Left colon (tissue), 2 donors: ENCODE measurements at regions not wholly inside any gene's neighbourhood (a gene's known extent, or its start where the extent isn't known, plus 50 kb on each side); places are given as distances from the start of the nearest gene placed in this dataset.
A peak's percentile ranks its signal among the peaks of the same experiment; 100 is the strongest.

Source experiments
- ATAC-seq: fragments of 200-7000 bp; cut with Tn5 transposase; one replicate; pipeline ENCODE4 v1.9.1; 2020; ENCODE audit warnings: mild to moderate bottlenecking, moderate library complexity
- DNase-seq, 2 donors: peaks; one replicate each; pipeline ENCODE4 v3.0.0-alpha.2; 2020
- intact Hi-C, 2 donors: fragments of 100-400 bp; cut with DNase I in 1 of 2; cut with micrococcal nuclease in 1 of 2; formaldehyde crosslinking; loops; one replicate each; pipeline versions ENCODE4 v1.11.2 to v1.14.0; 2022; cut with DNase I, micrococcal nuclease
- donor health status: DM: no; HTN: no; CAD: no.
- donor health status: DM: yes; HTN: yes; CAD: no.

GRCh38 chr1:112298558-112298957 lies 97.5 kb upstream of the CTTNBP2NL start:
- DNase-seq (peak in 1 of 2 donors; percentile 70), ATAC-seq (peak; percentile 40)
- intact Hi-C loops: no loop called here

- ATAC-seq (no peak), DNase-seq (no peak)
- intact Hi-C loops: no loop called here
Measured at GRCh38 chr1:112304126-112304525, 91.9 kb upstream of the CTTNBP2NL start.

DNA sequence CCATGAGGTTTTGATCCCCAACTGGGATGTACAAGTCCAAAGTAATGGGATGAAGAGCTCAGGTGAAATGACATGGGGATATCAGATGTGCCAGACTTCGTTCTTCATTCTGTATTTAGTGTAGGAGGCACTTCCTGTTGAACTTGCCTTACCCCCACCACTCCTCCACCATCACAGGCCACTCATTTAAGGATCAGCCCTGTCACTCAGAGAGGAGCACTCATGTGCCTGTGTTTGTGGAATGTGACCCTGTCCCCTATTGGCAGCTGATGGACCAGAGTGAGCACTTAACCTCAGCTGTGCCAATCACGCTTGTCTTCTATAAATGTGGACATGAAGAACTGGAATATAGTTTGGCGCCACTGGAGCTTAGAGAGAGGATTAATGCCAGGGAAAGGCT lies 91.4 kb upstream of the CTTNBP2NL start:
- no peak for ATAC-seq
- no peak for DNase-seq
- intact Hi-C loops: no loop called here

- DNase-seq (no peak), ATAC-seq (no peak)
- intact Hi-C loops: no loop called here
Measured at GRCh38 chr1:112307930-112308591, 88.0 kb upstream of the CTTNBP2NL start.

GRCh38 chr1:112308716-112309115 lies 87.3 kb upstream of the CTTNBP2NL start:
- intact Hi-C loops: no loop called here
- no peak for ATAC-seq
- no peak for DNase-seq

GRCh38 chr1:112309499-112309898 lies 86.5 kb upstream of the CTTNBP2NL start:
- ATAC-seq (no peak), DNase-seq (no peak)
- intact Hi-C loops: no loop called here

GRCh38 chr1:112312315-112312714 lies 83.7 kb upstream of the CTTNBP2NL start:
- intact Hi-C loops: no loop called here
- DNase-seq (no peak), ATAC-seq (no peak)

DNA sequence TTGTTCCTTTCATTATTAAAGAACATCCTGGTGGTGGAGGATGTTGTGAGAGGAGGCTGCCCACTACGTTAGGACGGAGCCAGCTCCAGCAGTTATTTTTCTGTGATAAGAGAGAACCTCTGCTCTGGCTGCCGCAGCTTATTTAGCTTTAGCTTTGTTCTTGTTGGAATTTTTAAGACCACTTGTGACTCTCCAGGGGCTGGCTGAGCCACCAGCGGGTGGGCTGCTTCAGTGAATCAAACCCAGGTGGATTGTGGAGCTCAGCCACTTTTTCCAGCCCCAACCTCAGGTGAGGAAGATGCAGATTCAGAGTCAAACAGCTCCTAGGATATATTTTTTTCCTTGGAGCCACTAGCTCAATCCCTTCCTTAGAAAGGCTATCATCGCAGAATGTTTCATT lies 83.1 kb upstream of the CTTNBP2NL start:
- intact Hi-C loops: no loop called here
- DNase-seq (no peak), ATAC-seq (no peak)

DNA sequence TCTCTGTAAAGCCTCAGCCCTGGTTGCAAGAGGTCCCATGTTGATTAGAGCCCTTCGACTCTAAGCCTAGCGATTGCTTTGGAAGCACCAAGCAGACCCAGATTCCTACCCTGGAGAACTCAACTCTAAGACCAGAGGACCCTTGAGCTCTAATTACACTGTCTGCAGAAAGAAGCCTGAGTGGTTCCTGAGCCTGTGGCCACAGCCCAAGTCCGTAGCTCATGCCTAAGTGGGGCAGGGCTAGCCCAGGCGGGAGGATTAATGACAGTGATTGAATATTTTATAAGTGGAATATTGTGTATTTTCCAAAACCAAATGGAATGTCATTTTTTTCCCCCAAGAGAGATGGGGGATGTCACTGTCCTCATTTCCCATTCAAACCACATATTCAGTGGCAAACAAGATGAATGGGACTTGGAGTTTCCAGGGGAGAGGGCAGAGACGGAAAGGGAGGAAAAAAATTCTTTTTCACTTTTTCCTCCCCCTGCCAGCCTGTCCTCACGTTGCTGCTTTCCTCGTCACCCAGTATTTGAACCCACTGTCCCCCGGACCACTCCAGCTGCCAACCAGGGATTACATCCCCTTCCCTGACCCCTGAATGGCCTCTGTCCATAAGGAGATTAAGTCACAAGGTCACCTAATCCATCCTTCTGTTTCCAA lies 79.6 kb upstream of the CTTNBP2NL start:
- intact Hi-C loops: no loop called here
- DNase-seq (no peak), ATAC-seq (no peak)

- ATAC-seq (no peak), DNase-seq (no peak)
- intact Hi-C loops: no loop called here
Measured at GRCh38 chr1:112317140-112317539, 78.9 kb upstream of the CTTNBP2NL start.

- no peak for DNase-seq
- intact Hi-C loops: no loop called here
- no peak for ATAC-seq
Measured at GRCh38 chr1:112317611-112318062, 78.4 kb upstream of the CTTNBP2NL start.

GRCh38 chr1:112318263-112318662 lies 77.8 kb upstream of the CTTNBP2NL start:
- DNase-seq: no peak
- intact Hi-C loops: no loop called here
- no peak for ATAC-seq

DNA sequence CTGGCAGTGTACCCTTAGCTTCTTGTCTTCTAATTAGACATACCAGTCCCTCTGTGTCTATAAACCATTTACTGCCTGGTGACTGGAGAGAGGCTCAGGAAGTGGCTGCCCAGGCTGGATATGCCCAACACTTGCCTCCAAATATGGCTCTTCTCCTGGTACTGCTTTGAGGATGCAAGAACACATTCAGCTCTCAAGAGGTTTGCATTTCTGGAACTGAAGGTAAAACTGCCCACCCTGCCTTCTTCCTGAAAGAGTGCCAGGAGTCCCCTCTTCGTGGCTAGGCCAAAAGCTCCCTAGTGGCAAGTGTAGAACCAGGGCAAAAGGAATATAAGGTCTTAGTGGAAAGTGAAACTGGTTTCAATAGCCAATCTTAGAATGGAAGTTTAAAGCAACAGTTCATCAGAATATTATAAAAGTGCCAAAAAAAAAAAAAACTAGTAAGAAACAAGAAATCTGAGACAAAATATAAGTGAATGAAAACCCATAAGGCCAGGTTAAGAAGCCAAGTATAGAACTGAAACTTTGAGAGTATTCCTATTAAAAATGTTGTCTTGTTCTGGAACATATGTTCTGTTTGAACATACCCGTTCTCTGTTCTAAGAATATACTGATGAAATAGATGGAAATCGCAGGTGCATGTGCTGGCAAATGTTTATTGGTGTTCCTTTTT lies 77.2 kb upstream of the CTTNBP2NL start:
- DNase-seq (no peak), ATAC-seq (no peak)
- intact Hi-C loops: no loop called here

- no peak for DNase-seq
- intact Hi-C loops: no loop called here
- no peak for ATAC-seq
Measured at GRCh38 chr1:112319371-112320040, 76.5 kb upstream of the CTTNBP2NL start.

DNA sequence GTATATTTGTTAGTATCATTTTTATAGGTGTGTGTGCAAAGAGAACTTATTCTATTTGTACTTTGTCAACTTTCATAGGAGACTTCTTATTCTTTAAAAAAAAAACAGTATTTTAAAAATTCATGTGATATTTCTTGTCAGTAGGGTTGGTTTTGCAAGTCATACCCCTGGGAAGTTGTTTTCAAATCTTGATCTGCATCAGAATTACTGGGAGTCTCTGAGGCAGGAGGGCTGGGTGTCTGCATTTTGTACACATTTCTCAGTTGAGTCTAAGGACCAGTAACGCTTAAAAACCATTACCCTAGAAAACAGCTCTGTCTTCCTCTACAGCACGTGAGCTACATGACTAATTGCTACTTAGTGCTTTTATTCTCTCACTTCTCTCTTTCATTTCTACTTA lies 76.0 kb upstream of the CTTNBP2NL start:
- ATAC-seq (no peak), DNase-seq (no peak)
- intact Hi-C loops: no loop called here

GRCh38 chr1:112322018-112322417 lies 74.0 kb upstream of the CTTNBP2NL start:
- intact Hi-C loops: no loop called here
- DNase-seq (no peak), ATAC-seq (no peak)

DNA sequence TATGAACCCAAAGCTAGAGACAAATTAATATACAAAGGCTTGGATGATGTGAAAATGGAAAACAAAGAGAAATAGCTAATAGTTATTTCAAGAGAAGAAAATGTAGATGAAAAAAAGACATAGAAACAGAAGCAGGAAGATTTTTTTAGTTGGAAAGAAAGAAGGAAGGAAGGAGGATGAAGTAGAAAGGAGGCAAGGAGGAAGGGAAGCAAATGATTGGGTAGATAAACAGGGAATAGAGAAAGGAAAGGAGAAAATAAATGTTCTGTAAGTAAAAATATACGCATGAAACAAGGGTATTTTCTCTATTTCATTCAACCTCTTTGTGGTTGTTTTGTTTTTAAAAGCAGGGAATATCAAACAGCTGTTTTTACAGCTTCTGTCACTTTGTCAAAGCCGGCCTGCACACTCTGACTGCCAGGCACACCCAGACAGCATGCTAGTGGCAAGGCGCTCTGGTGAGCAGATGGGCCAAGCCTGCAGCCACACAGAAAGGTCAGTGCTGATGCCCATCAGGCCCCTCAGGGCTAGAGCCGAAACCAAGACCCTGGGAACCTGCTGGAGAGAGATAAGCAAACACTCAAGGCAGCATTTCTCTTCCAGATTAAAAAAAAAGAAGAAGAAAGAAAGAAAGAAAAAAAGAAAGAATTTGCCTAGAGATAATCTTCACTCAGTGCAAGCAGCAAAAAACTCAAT lies 72.9 kb upstream of the CTTNBP2NL start:
- ATAC-seq: no peak
- no peak for DNase-seq
- intact Hi-C loops: no loop called here

DNA sequence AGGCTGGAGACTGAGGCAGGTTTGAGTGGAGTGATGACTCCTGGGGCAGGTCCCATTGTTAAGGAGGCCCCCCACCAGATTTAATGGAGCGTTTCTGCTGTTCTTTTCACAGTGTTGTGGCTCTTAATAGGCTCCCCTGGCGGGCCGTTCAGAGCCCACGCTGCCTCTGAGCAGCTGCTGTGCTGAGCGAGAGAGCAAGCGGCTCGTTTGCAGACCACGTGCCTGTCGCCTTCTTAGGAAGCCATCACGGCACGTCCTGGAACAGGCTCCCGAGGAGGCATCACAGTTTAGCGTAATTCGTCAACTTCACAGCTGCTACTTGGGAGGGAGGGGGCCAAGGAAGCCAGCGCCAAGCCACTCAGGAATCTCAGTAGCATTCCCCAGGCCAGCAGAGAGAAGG lies 70.5 kb upstream of the CTTNBP2NL start:
- intact Hi-C loops: no loop called here
- ATAC-seq: no peak
- DNase-seq: no peak

DNA sequence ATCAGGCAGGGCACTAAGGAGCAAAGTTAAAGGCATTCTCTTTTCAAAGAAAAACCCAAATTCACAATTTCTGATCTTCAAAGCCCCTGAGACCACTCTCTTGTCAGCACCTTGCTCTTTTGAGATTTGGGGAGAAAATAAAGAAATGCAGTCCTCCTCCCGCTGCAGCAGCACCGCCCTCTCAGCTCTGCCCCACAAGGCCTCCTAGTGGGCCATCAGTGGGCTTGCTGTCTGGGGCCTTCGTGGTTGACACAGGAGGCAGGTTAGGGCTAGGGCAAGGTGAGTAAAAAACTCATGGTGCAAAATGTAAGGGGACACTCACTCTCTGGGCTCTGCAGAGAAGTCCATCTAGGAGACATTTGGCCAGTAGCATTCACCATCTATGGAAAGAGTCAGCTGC lies 67.4 kb upstream of the CTTNBP2NL start:
- ATAC-seq (no peak), DNase-seq (no peak)
- intact Hi-C loops: no loop called here
